ENCODE measurements at regions not wholly inside any gene's neighbourhood (a gene's known extent, or its start where the extent isn't known, plus 50 kb on each side); places are given as distances from the start of the nearest gene placed in this dataset.
"Not testable (repeated sequence)": the region's sequence is repeated elsewhere in the genome, so short reads cannot be mapped to it uniquely, and the experiment has no call there.

DNA sequence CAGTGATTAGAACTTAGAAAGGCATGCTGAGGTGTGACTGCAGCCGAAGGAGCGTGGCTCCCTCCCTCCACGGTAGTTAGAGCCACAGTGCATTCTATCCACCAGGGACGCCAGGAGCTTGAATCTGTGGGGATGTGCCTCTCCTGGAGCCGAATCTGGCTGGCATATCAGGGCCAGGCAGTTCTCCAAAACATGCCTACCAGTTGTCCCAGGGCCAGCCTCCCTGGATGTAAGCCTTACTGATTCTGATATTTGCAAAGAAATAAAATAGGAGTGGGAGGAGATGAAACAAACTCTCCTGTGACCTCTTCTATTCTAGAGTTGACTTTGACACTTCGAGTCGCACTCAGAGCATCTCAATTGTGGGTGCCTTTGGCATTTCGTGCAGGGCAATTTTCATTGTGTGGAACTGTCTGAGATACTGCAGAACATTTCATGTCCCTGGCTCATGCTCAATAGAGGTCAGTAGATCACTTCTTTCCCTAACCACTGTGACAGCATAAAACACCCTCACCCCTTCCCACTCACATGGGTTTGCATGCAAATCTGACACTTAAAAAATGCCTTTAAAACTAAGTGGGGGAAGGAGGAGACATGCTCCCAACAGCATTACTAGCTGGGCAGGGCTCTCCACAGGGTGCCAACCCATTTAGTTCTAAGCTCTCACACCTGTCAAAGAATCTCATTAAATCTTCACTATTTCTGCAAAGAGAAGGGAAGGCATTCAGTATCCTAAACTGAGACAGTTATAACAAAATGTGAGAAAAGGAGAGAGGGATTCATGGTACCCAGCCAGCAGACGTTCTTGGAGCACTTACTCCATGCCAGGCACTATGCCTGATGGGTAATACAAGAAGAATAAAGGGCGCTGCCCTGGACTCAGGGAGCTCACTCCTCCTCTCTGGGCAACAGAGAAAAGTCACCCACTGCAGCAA lies 378.9 kb downstream of the PREX1 start:
- no peak for FAIRE-seq
- DNase-seq (ENCODE audit: low spot score in 2 of 2): no peak

DNA sequence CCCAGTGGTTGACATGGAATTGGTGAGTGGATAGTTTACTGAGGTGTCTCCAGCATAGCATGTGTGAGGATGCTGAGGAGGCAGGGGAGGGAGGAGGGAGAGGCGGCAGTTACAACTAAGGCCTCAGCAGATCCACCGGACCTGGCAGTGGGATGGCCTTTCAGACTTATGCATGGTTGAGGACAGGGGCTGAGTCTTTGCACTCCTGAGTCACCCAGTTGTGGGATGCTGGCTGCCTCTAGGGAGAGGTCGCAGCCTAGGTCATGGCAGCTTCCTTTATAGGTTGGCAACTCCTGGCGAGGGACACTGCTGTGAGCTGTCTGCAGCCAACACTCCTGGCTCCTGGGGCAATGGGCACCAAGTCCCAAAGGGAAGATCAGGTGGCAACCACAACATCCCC lies 380.3 kb downstream of the PREX1 start:
- FAIRE-seq (no peak), DNase-seq (ENCODE audit: low spot score in 2 of 2) (no peak)

DNA sequence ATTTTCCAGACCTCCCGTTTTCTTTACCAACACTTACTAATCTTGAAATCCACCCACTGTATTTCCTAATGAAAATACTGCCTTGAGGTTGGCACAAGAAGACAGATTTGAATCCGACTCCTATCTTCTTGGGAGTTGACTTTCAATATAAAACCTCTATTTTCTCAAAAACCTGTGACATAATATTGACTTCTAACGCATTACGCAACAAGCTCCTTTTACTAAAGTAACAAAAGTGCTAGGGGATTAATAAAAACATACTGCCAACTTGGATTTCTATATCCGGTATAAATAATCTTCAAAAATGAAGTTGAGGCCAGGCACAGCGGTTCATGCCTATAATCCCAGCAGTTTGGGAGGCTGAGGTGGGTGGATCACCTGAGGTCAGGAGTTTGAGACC lies 382.0 kb downstream of the PREX1 start:
- no peak for FAIRE-seq
- DNase-seq (ENCODE audit: low spot score in 2 of 2): no peak

DNA sequence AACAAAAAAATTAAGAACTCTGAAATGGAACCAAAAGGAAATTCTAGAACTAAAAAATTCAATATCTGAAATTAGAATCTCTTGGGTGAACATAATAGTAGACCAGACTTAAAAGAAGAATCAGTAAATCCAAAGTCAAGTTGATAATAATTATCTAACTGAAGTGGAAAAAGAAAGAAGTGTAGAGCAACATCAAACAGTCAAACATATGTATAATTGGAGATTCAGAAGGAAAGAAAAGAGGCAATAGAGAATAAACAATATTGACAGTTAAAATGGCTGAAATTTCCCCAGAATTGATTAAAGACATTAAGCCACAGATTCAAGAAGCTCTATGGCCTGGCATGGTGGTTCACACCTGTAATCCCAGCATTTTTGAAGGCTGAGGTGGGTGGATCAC lies 383.6 kb downstream of the PREX1 start:
- FAIRE-seq (no peak), DNase-seq (ENCODE audit: low spot score in 2 of 2) (no peak)

DNA sequence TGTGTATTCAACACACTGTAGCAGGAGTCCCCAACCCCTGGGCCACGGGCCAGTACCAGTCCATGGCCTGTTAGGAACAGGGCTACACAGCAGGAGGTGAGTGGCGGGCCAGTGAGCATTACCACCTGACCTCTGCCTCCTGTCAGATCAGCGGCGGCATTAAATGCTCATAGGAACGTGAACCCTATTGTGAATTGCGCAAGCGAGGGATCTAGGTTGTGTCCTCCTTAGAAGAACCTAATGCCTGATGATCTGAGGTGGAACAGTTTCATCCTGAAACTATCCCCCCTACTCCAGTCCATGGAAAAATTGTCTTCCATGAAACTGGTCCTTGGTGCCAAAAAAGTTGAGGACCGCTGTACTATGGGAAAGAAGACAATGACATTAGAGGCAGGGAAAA lies 386.9 kb downstream of the PREX1 start:
- DNase-seq (ENCODE audit: low spot score in 2 of 2) (no peak), FAIRE-seq (no peak)

DNA sequence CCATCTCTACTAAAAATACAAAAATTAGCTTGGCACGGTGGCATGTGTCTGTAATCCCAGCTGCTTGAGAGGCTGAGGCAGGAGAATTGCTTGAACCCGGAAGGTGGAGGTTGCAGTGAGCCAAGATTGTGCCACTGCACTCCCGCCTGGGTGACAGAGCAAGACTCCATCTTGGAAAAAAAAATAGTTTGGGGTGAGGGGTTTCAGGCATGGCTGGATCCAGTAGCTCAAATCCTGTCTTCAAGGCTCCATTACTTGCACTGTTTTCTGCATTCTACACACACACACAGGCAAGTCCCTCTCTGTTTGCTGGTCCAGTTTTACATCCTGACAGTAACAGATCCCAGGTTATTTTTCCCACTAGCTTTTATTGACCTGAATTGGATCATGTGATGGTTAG lies 387.5 kb downstream of the PREX1 start:
- DNase-seq (ENCODE audit: low spot score in 2 of 2); FAIRE-seq: not testable (repeated sequence)

DNA sequence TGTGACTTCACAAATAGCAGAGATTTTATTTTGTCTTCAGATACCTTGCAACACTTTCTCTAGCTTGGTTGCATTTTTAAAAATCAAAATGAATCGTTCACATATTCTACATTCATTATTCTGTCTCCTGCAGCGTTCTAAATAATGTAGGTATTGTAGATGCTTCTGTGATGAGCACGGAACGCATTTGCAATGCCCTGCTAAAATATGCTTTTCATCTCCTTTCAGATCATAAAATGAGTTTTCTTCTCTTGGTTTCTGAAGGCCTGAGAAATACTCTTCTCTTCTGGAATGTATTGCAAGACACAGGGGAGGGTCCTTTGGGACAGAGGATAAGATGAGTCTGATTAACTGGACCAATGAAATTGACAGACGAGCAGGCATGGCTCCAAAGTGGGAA lies 390.7 kb downstream of the PREX1 start:
- DNase-seq (ENCODE audit: low spot score in 2 of 2): no peak
- no peak for FAIRE-seq

DNA sequence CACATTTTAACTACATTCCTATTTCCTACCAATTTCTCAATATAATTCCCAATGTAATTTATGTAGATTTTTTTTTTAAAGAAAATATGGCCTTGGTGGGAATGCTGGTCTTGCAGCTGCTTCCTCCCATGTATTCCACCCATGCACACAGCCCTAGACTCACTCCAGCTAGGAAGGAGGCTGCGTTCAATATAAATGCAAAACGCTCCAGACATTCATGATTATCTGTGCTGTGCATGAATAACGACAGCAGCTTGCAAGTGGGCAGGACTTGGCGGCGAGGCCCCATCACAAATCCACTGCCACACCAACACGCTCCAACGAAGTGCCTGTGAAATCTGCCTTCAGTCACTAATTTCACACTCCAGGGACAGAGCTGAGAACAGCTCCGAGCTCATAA lies 391.2 kb downstream of the PREX1 start:
- DNase-seq (ENCODE audit: low spot score in 2 of 2); FAIRE-seq: not testable (repeated sequence)

DNA sequence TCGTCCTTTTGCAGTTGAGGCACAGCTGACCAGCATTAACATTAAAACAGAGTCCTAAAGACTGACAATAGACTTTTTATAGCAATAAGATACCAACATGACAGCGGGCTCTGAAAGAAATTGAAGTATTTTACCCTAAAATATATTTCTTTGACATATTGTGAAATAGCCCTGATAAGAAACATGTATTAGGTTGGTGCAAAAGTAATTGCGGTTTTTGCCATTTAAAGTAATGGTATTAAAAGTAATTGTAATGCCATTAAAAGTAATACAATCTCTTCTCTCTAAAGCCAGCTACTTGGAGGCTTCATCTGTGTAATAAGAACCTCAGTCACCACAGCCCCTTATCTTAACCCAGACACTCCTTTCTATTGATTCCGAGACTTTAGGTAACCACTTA lies 394.6 kb downstream of the PREX1 start:
- DNase-seq (ENCODE audit: low spot score in 2 of 2): no peak
- FAIRE-seq: no peak

DNA sequence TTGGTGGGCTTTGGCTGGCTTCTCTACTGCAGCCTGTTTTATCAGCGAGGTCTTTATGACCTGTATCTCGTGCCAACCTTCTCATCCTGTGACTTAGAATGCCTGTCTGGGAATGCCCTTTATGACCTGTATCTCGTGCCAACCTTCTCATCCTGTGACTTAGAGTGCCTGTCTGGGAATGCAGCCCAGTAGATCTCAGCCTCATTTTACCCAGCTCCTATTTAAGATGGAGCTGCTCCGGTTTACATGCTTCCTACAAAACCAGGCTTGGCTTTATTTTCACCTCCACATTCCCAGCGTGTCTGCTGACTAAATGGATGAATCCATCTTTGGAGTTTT lies 395.3 kb downstream of the PREX1 start:
- DNase-seq (ENCODE audit: low spot score in 2 of 2): no peak
- no peak for FAIRE-seq

DNA sequence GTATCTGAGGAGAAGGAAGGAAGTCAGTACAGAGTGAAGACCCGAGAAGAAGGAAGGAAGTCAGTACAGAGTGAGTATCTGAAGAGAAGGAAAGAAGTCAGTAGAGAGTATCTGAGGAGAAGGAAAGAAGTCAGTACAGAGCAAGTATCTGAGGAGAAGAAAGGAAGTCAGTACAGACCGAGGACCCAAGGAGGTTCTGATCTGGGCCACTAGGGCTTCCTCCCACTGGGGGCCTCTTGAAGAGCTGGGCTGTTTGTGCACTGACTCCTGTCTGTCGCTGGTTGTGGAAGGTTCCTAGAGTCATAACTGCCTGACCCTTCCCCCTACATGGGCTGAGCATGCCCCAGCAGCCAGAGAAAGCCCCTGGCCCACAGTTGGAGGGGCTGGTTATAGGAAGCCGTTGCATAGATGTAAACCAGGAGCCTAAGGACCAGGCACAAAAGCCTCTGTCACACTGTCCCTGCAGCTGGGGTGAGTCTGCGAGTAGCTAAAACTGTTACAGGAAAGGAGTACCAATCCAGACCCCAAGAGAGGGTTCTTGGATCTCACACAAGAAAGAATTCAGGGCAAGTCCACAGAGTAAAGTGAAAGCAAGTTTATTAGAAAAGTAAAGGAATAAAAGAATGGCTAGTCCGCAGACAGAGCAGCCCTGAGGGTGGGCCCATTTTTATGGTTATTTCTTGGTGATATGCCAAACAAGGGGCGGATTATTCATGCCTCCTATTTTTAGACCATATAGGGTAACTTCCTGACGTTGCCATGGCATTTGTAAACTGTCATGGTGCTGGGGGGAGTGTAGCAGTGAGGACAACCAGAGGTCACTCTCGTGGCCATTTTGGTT lies 395.9 kb downstream of the PREX1 start:
- DNase-seq (ENCODE audit: low spot score in 2 of 2) (no peak), FAIRE-seq (no peak)

DNA sequence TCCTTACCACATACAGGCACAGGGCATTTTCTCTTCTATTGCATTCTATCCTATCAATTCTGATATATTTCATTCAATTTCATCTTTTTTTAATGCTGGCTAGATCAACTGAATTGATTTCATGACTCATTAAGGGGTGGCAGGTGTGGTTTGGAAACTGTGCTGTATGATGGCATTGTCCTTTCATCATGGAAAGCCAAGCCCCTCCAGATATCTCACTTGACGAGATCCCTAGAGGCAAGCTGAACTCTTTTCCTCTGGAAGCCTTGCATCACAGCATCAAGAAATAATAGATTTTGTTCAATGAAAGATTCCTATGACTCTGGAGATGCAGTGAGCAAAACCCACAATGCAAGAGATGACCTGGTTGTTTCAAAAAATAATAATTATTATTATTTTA lies 401.2 kb downstream of the PREX1 start:
- DNase-seq (ENCODE audit: low spot score in 2 of 2) (no peak), FAIRE-seq (no peak)

DNA sequence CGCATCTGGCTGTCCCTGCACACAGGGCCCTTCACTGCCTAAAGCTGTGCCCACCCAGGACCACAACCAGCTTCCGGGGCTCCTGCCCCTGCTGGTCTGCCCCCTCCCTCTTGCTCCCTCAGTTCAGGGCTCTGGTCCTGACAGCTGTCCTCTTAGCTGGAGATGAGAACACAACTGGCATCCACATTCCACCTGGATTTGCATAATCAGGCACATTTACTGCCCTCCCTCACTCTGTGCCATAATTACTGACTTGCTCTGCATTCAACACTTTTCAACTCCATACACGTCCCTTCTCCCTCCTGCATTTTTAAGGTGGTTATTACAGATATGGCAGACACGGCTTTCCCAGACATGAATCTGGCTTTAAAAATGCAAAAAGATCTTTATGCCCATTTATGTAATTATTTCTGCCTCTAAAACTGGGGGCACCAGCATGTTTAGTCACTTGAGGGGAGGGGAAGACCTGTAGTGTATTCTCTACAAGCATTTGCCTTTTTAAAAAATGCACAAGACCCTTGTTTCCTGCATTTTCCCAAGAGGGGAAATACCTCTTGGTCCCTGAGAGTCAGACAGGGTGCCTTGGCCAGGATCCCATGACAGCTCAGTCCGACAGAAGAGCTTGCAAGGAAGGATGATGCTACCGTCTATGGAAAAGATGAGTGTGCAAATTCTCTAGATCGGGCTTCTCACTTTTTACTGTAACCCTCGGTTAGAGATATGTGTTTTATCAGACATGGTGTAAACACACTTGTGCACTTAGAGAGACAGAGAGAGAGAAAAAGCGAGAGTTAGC lies 401.8 kb downstream of the PREX1 start:
- no peak for DNase-seq (ENCODE audit: low spot score in 2 of 2)
- FAIRE-seq: no peak

DNA sequence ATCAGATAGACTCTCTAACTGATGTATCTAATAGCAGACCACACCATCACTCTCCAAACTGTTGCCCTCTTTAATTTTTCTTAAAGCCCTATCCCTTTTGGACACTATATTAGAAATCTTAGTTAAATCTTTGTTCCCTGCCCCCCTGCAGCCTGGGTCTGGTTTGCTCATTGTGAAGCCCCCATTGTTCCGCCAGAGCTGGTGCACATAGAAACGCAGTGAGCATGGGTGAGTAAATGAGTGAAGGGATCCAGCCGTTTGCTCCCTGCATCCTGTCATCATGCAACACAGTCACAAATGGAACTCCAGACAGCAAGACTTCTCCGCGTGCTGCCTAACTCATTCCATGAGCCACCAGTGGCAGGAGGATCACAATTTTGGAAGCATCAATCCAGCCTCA lies 402.5 kb downstream of the PREX1 start:
- no peak for FAIRE-seq

DNA sequence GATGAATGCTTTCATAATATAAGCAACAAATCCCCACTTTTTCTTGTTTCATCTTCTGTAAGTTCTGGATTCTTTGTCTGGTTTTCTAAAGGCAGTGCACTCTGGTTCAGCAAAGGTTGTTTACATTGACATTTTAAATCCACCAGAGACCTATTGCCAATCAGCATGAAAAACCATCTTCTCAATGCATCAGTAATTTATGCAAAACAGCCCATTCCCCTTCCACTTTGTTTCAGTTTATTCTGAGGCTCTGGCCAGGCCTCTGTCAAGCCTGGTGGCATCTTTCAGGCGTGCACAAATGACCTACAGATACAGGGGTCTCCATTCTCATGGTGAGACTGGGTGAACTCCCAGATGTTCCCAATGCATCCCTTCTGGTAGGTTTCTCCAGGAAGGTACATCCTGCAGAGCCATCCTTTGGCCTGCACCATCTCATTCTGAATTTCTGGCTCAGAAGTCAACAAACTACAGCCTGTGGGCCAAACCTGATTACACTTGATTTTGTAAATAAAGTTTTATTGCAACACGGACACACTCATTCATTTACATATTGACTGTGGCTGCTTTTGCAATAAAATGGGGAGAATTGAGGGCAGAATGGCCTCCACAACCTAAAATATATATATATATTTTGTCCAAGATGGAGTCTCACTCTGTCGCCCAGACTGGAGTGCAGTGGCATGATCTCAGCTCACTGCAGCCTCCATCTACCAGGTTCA lies 405.4 kb downstream of the PREX1 start:
- no peak for FAIRE-seq
- no peak for DNase-seq (ENCODE audit: low spot score in 2 of 2)

More for the DNA sequence above, 402.5 kb downstream of the PREX1 start:
- DNase-seq (ENCODE audit: low spot score in 2 of 2): no peak

DNA sequence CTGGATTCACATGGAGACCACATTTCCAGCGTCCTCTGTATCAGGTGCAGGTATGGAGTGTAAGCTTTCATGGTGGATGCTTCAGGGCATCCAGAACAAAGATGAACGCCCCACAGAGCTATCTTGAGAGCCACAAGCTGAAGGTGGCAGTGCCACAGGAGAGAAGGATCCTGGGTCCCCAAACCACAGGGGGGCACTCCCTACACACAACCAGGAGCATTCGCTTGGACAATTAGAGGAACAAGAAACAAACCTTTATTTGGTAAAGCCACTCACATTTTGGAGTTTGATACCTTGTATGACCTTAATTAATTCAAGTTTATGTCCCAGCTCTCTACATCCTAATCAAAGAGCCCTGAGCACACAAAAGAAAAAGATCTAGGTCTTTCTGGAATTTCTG lies 406.3 kb downstream of the PREX1 start:
- DNase-seq (ENCODE audit: low spot score in 2 of 2): no peak
- FAIRE-seq: no peak

DNA sequence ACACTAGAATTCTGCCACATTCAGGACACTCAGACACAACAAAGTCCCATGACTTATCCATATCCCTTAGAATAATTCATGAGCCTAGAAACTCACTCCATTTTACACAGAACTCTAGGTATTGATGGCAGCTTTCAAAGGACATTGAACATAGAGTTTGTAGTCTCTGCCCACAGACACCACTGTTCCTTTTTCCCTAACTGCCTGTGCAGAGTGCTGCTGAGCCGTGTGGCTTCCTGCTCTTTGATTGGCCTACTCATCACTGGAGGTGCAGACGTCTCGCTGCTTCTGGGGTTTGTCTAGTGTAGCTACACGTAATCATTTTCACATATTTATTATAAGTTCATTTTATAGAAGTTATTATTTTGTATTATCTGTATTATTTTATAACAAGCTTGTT lies 407.6 kb downstream of the PREX1 start:
- FAIRE-seq: no peak
- DNase-seq (ENCODE audit: low spot score in 2 of 2): no peak

DNA sequence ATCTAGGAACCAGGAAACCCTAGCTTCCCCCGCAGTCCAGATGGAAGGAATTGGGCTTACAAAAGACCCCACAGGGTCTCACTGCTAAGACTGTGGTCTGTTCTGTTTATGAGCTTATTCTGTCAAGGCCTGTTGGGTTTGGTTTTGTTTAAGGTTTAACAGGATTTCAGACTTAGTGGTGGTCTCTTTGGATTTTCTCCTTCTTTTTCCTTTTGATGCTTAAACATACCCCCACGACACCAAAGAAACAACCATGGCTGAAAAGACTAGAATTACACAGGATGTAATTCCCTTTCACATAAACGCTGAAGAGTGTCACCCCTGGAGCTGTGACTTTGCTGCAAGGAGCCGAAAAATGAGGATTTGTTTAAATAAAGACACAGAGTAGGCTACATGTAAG lies 408.6 kb downstream of the PREX1 start:
- FAIRE-seq: no peak
- DNase-seq (ENCODE audit: low spot score in 2 of 2): no peak

DNA sequence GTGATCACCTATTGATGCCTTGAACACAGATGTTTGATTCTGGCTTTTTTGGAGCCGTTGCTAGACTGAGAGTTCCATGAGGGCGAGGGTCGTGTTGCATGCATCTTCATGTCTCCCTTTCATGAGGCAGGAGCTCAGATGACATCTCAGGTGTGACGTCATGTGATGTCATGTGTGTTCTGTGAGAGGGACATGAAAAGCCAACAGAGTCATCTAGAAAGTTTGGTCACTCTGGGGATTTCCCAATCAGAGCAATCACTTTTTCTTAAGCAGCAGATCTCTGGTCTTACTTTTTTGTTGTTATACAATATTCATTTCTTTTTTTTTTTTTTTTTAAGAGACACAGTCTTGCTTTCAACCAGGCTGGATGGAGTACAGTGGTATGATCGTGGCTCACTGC lies 411.8 kb downstream of the PREX1 start:
- DNase-seq (ENCODE audit: low spot score in 2 of 2) (no peak), FAIRE-seq (no peak)

DNA sequence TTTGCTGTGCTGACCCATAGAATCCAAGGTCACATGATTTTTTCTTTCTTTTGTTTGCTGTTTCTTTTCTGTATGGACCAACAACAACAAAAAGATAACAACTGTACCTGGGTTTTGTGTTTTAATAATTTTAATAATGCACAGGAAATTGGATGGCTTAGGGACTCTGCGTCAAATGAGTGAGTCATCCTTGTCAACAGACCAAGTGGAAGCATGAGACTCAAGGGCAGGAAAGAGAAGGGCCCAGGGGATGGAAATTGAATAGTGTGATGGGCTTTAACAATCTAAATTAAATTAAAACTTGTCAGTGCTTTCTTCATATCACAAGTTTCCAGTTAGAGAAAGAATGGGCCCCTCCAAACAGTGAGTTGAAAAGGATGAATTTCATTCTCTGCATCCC lies 413.0 kb downstream of the PREX1 start:
- FAIRE-seq (no peak), DNase-seq (ENCODE audit: low spot score in 2 of 2) (no peak)

Data from frontal cortex (tissue), 3 donors.